ENCODE measurements at regions not wholly inside any gene's neighbourhood (a gene's known extent, or its start where the extent isn't known, plus 50 kb on each side); places are given as distances from the start of the nearest gene placed in this dataset.

DNA sequence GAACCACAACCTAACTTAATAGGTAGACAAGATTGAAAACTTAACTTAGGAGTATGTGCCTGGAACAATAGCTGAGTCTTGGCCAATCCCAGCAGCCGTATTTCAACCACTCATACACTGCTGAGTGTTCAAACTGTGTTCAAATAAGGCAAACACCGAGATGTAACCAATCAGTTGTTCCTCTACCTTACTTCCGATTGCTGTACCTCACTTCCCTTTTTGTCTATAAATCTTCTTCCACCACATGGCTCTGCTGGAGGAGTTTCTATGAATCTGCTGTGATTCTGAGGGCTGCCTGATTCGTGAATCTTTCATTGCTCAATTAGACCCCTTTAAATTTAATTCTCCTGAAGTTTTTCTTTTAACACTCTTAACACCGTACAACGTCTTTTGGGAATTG lies 108.0 kb downstream of the ANAPC4 start:
- DNase-seq (ENCODE audit: low read depth, low spot score), result no peak
- Histone ChIP-seq H4K20me1 (ENCODE audit: control insufficient read depth, extremely low read depth, insufficient read depth, low read length) (no peaks in the 10 kb centered on the region), H3K4me2 (ENCODE audit: control insufficient read depth, extremely low read depth, insufficient read depth, low read depth, low read length) (no peak overlapping the region), H3K9ac (ENCODE audit: control insufficient read depth, extremely low read depth, insufficient read depth, low read length) (no peak overlapping the region), H3K79me2 (ENCODE audit: control insufficient read depth, insufficient read depth, low read length) (no peaks in the 10 kb centered on the region), H3K9me3 (ENCODE audit: control insufficient read depth, low read depth, low read length) (peaks cover 7% of the 10 kb centered on the region), H3K36me3 (ENCODE audit: control insufficient read depth in 2 of 2, extremely low read depth in 1 of 2, insufficient read depth in 2 of 2, low read length in 2 of 2) (no peaks in the 10 kb centered on the region), H3K4me1 (ENCODE audit: control insufficient read depth, extremely low read depth, insufficient read depth, low read length) (peaks cover 10% of the 10 kb centered on the region), H2AFZ (ENCODE audit: control insufficient read depth, low read length) (no peak overlapping the region), H3K9me1 (ENCODE audit: control insufficient read depth, extremely low read depth, insufficient read depth, low read length) (no peaks in the 10 kb centered on the region), H3K27ac (ENCODE audit: control insufficient read depth, insufficient read depth, low read length) (no peak overlapping the region), H3K27me3 (ENCODE audit: control insufficient read depth, extremely low read depth, insufficient read depth, low read length) (peaks cover 9% of the 10 kb centered on the region), H3K4me3 (ENCODE audit: control insufficient read depth in 2 of 3, extremely low read depth in 1 of 3, insufficient read depth in 2 of 3, low read depth in 1 of 3, low read length in 3 of 3) (no peak overlapping the region)
- TF ChIP-seq, protein P1, sequence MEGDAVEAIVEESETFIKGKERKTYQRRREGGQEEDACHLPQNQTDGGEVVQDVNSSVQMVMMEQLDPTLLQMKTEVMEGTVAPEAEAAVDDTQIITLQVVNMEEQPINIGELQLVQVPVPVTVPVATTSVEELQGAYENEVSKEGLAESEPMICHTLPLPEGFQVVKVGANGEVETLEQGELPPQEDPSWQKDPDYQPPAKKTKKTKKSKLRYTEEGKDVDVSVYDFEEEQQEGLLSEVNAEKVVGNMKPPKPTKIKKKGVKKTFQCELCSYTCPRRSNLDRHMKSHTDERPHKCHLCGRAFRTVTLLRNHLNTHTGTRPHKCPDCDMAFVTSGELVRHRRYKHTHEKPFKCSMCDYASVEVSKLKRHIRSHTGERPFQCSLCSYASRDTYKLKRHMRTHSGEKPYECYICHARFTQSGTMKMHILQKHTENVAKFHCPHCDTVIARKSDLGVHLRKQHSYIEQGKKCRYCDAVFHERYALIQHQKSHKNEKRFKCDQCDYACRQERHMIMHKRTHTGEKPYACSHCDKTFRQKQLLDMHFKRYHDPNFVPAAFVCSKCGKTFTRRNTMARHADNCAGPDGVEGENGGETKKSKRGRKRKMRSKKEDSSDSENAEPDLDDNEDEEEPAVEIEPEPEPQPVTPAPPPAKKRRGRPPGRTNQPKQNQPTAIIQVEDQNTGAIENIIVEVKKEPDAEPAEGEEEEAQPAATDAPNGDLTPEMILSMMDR (optimal IDR thresholded peaks at IDR 0.05 in 1 of 3, IDR thresholded peaks at IDR 0.05 in 1 of 3, conservative IDR thresholded peaks at IDR 0.05 in 1 of 3; ENCODE audit: extremely low read depth in 1 of 3, insufficient read depth in 2 of 3, low read length in 3 of 3), result no peak
- TF ChIP-seq EZH2 (IDR thresholded peaks at IDR 0.05; ENCODE audit: low read length), result no peak
- dilution Hi-C loops (cut with MboI; ENCODE audit: extremely low pct_ligation_motif_present, low sequenced_read_pairs), result no loop called here
- FAIRE-seq, result no peak

DNA sequence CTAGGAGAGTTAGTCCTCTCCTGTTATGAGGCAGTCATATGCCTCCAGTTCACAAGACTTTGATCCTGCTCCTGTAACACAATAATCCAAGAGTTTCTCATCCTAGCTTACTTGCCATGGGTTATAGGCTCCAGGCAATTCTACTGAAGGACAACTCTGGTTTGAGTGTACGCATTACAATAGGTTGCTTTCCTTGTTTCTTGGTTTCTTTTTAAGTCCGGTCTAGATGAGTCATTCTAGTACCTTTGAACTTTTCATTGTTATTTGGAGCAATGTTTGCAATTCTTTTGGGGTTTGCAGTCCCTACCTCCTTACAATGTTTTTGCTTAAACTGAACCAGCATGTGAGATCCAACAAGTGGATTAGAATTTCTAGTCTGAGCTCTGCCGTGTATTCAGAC lies 109.1 kb downstream of the ANAPC4 start:
- FAIRE-seq, result no peak

More for the DNA sequence above, 109.1 kb downstream of the ANAPC4 start:
- no peak overlapping the region for H3K27ac ChIP-seq (ENCODE audit: control insufficient read depth, insufficient read depth, low read length)
- no peak for TF ChIP-seq EZH2 (IDR thresholded peaks at IDR 0.05; ENCODE audit: low read length)
- TF ChIP-seq, protein P1 (optimal IDR thresholded peaks at IDR 0.05 in 1 of 3, IDR thresholded peaks at IDR 0.05 in 1 of 3, conservative IDR thresholded peaks at IDR 0.05 in 1 of 3; ENCODE audit: extremely low read depth in 1 of 3, insufficient read depth in 2 of 3, low read length in 3 of 3), result no peak
- H3K4me2 ChIP-seq (ENCODE audit: control insufficient read depth, extremely low read depth, insufficient read depth, low read depth, low read length), result no peak overlapping the region
- dilution Hi-C loops (cut with MboI; ENCODE audit: extremely low pct_ligation_motif_present, low sequenced_read_pairs), result no loop called here
- H2AFZ ChIP-seq (ENCODE audit: control insufficient read depth, low read length), result no peak overlapping the region
- H3K27me3 ChIP-seq (ENCODE audit: control insufficient read depth, extremely low read depth, insufficient read depth, low read length), result peaks cover 8% of the 10 kb centered on the region
- H3K9ac ChIP-seq (ENCODE audit: control insufficient read depth, extremely low read depth, insufficient read depth, low read length), result no peak overlapping the region
- no peaks in the 10 kb centered on the region for H4K20me1 ChIP-seq (ENCODE audit: control insufficient read depth, extremely low read depth, insufficient read depth, low read length)
- peaks cover 10% of the 10 kb centered on the region for H3K4me1 ChIP-seq (ENCODE audit: control insufficient read depth, extremely low read depth, insufficient read depth, low read length)
- no peaks in the 10 kb centered on the region for H3K36me3 ChIP-seq (ENCODE audit: control insufficient read depth in 2 of 2, extremely low read depth in 1 of 2, insufficient read depth in 2 of 2, low read length in 2 of 2)
- H3K4me3 ChIP-seq (ENCODE audit: control insufficient read depth in 2 of 3, extremely low read depth in 1 of 3, insufficient read depth in 2 of 3, low read depth in 1 of 3, low read length in 3 of 3), result no peak overlapping the region
- no peaks in the 10 kb centered on the region for H3K79me2 ChIP-seq (ENCODE audit: control insufficient read depth, insufficient read depth, low read length)
- no peaks in the 10 kb centered on the region for H3K9me1 ChIP-seq (ENCODE audit: control insufficient read depth, extremely low read depth, insufficient read depth, low read length)
- peaks cover 7% of the 10 kb centered on the region for H3K9me3 ChIP-seq (ENCODE audit: control insufficient read depth, low read depth, low read length)
- DNase-seq (ENCODE audit: low read depth, low spot score), result no peak
